Thymus (tissue), 11 donors: ENCODE measurements at regions not wholly inside any gene's neighbourhood (a gene's known extent, or its start where the extent isn't known, plus 50 kb on each side); places are given as distances from the start of the nearest gene placed in this dataset.

Experiments used
- DNase-seq, 9 donors: peaks; one replicate each; pipeline ENCODE4 v3.0.0-alpha.2; 2013; ENCODE audit warnings: low spot score in 9 of 9, low read depth in 6 of 9, missing footprints in 1 of 9
- H3K27ac ChIP-seq, 2 donors: one replicate each; pipeline ENCODE4 v1.5.1; 2013; ENCODE audit warnings: control low read depth in 1 of 2, low read depth in 1 of 2, low read length in 1 of 2, mild to moderate bottlenecking in 1 of 2, moderate library complexity in 1 of 2
- H3K27me3 ChIP-seq, 2 donors: one replicate each; pipeline ENCODE4 v1.5.1; 2013; ENCODE audit warnings: low read length in 1 of 2; ENCODE audit not compliant: control insufficient read depth in 2 of 2, insufficient read depth in 1 of 2
- H3K36me3 ChIP-seq, 2 donors: one replicate each; pipeline ENCODE4 v1.5.1; 2013; ENCODE audit warnings: low read length in 1 of 2, mild to moderate bottlenecking in 1 of 2, moderate library complexity in 1 of 2; ENCODE audit not compliant: control insufficient read depth in 2 of 2, insufficient read depth in 2 of 2
- H3K4me1 ChIP-seq, 2 donors: one replicate each; pipeline ENCODE4 v1.5.1; 2013; ENCODE audit warnings: low read length in 2 of 2; ENCODE audit not compliant: control insufficient read depth in 2 of 2, insufficient read depth in 2 of 2
- H3K4me3 ChIP-seq, 2 donors: one replicate each; pipeline ENCODE4 v1.5.1; 2013; ENCODE audit warnings: low read length in 2 of 2, control low read depth in 1 of 2, mild to moderate bottlenecking in 1 of 2
- H3K9me3 ChIP-seq, 2 donors: one replicate each; pipeline ENCODE4 v1.5.1; 2013; ENCODE audit warnings: low read length in 1 of 2, mild to moderate bottlenecking in 1 of 2; ENCODE audit not compliant: control insufficient read depth in 2 of 2, insufficient read depth in 1 of 2
- WGBS: extraction: QIAGEN DNeasy Blood & Tissue Kit; methylation state at CpG from one replicate; pipeline ENCODE4 v1.1.7; 2013; 5-methylcytosine and 5-hydroxymethylcytosine counted together
- donor health status: healthy.

DNA sequence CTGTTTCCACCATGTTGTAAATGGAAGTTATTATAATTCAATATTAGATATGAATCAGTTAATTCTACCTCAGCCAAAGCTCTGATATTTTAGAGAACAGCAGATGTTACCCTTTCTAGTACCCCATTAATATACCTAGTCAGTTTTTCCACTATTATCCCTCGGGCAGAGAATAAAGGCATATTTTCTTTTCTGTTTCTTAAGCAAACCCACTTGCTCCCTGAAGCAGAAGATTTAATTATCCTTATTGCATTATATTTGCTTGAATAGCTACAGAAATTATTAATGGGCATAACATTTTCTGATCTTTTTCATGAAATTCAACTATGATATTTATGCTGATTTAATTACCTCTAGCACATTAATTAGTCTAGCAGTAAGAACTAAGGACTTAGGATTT, 832.9 kb upstream of the FBXO33 start:
- DNase-seq: no peak
- H3K4me1 ChIP-seq: no peaks in the 10 kb centered on the region
- H3K27me3 ChIP-seq: no peaks in the 10 kb centered on the region
- WGBS: 96% methylated on average over 1 of the region's 1 CpG
- no peaks in the 10 kb centered on the region for H3K36me3 ChIP-seq
- H3K4me3 ChIP-seq: no peak overlapping the region
- no peaks in the 10 kb centered on the region for H3K9me3 ChIP-seq
- no peak overlapping the region for H3K27ac ChIP-seq

DNA sequence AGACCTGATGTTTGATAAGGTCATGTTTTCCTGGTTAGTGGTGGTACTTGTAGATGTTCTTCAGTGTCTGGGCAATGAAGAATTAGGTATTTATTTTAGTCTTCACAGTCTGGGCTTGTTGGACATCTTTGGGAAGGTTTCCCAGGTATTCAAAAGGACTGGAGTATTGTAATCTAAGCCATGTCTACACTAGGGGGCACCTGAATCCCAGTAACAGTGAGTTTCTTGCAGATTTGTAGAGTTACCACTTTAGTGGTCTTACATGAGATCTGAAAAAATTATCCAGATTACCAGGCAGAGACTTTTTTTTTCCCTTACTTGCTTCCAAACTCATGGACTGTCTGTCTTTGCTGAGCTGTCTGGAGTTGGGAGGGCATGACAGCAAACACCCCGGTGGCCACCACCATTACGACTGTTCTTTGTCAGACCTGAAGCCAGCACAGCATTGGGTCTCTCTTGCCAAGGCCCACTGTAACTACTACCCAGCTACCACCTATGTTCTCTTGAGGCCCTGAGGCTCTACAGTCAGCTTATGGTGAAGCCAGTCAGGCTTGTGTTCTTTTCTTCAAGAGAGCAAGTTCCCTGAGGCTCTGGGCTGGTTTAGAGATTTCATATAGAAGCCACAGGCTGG, 820.7 kb upstream of the FBXO33 start:
- 97% methylated on average over 2 of the region's 2 CpGs for WGBS
- Histone ChIP-seq H3K4me3 (no peak overlapping the region), H3K36me3 (no peaks in the 10 kb centered on the region), H3K9me3 (no peaks in the 10 kb centered on the region), H3K27me3 (no peaks in the 10 kb centered on the region), H3K27ac (no peak overlapping the region), H3K4me1 (no peaks in the 10 kb centered on the region)
- no peak for DNase-seq

- no peak overlapping the region for H3K27ac ChIP-seq
- no peak for DNase-seq
- WGBS: 40% methylated on average over 1 of the region's 1 CpG
- no peaks in the 10 kb centered on the region for H3K27me3 ChIP-seq
- no peaks in the 10 kb centered on the region for H3K36me3 ChIP-seq
- no peak overlapping the region for H3K4me3 ChIP-seq
- no peaks in the 10 kb centered on the region for H3K4me1 ChIP-seq
- H3K9me3 ChIP-seq: no peaks in the 10 kb centered on the region
Measured at GRCh38 chr14:40248671-40249070, 816.4 kb upstream of the FBXO33 start.

DNA sequence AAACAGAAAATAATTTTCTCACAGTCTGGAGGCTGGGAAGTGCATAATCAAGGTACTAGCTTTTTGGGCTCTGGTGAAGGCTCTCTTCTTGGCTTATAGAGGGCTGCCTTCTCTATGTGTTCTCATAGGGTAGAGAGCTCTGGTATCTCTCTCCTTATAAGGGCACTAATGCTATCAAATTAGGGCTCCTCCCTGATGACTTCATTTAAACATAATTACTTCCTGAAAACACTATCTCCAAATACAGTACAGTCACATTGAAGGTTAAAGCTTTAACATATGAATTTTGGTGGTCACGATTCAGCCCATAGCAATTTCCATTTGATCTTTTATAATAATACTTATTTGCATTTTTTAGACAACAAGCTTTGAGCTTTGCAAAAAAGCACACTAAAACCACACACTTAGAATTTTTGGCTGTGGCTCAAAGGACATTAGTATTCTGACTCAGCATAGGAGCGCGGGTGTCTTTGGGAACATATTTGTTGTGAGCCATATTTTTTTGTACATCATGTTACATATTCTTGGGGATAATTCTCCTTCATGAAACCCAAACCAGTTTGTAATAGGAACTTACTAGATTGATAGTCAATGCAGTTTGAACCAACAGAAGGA, 808.1 kb upstream of the FBXO33 start:
- H3K4me3 ChIP-seq: no peak overlapping the region
- WGBS: 95% methylated on average over 3 of the region's 3 CpGs
- DNase-seq: no peak
- H3K36me3 ChIP-seq: no peaks in the 10 kb centered on the region
- no peaks in the 10 kb centered on the region for H3K9me3 ChIP-seq
- no peaks in the 10 kb centered on the region for H3K27me3 ChIP-seq
- H3K27ac ChIP-seq: no peak overlapping the region
- H3K4me1 ChIP-seq: no peaks in the 10 kb centered on the region

DNA sequence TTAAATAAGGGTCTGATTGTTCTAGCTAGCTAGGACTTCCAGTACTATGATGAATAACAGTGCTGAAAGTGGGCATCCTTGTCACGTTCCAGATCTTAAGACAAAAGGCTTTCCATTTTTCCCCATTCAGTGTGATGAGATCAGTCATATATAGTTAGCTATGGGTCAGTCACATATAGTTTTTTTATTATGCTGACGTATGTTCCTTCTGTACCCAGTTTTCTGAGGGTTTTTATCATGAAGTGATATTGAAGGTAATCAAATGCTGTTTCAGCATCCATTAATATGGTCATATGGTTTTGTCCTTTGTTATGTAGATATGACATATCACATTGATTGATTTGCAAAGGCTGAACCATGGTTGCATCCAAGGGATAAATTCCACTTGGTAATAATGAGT, 800.1 kb upstream of the FBXO33 start:
- Histone ChIP-seq H3K27ac (no peak overlapping the region), H3K4me1 (no peaks in the 10 kb centered on the region), H3K27me3 (no peaks in the 10 kb centered on the region), H3K36me3 (no peaks in the 10 kb centered on the region), H3K9me3 (no peaks in the 10 kb centered on the region), H3K4me3 (no peak overlapping the region)
- 90% methylated on average over 2 of the region's 2 CpGs for WGBS
- DNase-seq: no peak

DNA sequence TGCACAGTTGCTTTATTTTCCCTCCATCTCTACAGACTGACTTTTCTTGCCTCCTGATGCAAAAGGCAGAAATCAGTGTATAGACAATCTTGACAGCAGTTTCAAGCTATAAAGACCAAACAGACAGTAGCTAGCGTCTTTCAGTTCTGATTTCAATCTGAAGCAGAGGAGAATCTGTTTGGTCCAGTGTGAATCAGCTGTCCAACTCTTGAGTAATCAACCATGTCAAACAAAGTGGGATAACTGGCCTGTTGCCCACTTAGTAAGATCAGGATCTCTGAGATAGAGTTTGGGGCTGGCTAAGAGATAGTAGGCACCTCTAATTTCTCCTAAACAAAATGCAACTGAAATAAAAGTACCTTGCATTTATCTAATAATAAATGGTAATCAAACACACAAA, 797.4 kb upstream of the FBXO33 start:
- 82% methylated on average over 1 of the region's 1 CpG for WGBS
- no peak for DNase-seq
- H3K27me3 ChIP-seq: no peaks in the 10 kb centered on the region
- H3K27ac ChIP-seq: no peak overlapping the region
- no peaks in the 10 kb centered on the region for H3K9me3 ChIP-seq
- no peaks in the 10 kb centered on the region for H3K36me3 ChIP-seq
- H3K4me1 ChIP-seq: no peaks in the 10 kb centered on the region
- no peak overlapping the region for H3K4me3 ChIP-seq

DNA sequence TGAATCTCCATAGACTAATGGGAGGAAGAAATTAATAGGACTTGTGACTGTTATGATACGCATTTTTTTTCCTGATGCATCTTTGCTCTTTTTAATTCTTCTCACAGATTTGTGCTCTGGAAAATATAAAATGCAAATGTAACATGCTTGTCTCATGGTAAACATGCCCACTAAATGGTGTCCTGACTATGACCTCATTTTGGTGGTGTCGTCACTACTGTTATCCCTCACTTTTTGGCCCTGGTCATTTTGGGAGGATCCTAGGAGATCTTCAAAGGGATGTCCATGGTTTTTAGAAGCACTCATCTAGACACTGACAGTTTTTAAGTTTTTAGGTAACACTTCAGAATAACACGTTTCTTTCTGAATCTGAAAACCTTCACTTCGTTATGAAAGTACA, 790.8 kb upstream of the FBXO33 start:
- Histone ChIP-seq H3K27ac (no peak overlapping the region), H3K36me3 (no peaks in the 10 kb centered on the region), H3K4me1 (no peaks in the 10 kb centered on the region), H3K4me3 (no peak overlapping the region), H3K9me3 (no peaks in the 10 kb centered on the region), H3K27me3 (no peaks in the 10 kb centered on the region)
- 87% methylated on average over 4 of the region's 4 CpGs for WGBS
- DNase-seq: no peak

DNA sequence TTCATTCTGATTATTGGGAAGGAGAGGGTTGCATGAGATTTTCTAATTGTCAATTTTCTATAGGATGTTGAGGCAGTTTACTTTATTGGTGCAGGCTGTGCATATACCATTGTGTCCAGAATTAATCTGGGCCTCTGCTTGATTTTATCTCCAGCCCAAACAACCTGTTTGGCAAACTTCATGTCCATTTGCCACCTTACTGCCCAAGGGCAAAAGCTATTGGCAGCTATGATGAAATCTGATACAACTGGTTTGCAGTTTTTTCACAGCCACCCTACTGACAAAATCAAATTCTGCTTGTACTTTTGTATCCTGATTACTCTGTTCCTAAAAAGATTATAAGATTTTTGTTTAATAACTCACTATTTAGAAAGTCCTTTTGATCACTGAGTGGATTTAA, 789.2 kb upstream of the FBXO33 start:
- H3K4me3 ChIP-seq: no peak overlapping the region
- no peaks in the 10 kb centered on the region for H3K4me1 ChIP-seq
- H3K9me3 ChIP-seq: peaks cover 0 to 6% of the 10 kb centered on the region in 2 donors
- DNase-seq: no peak
- H3K27me3 ChIP-seq: no peaks in the 10 kb centered on the region
- no peaks in the 10 kb centered on the region for H3K36me3 ChIP-seq
- no peak overlapping the region for H3K27ac ChIP-seq

GRCh38 chr14:40219032-40219431, 786.8 kb upstream of the FBXO33 start:
- Histone ChIP-seq H3K27ac (no peak overlapping the region), H3K27me3 (no peaks in the 10 kb centered on the region), H3K36me3 (no peaks in the 10 kb centered on the region), H3K4me3 (no peak overlapping the region), H3K4me1 (no peaks in the 10 kb centered on the region), H3K9me3 (peaks cover 0 to 6% of the 10 kb centered on the region in 2 donors)
- WGBS: 85% methylated on average over 3 of the region's 3 CpGs
- no peak for DNase-seq
